SK-MEL-5 (cell line): ENCODE measurements at regions not wholly inside any gene's neighbourhood (a gene's known extent, or its start where the extent isn't known, plus 50 kb on each side); places are given as distances from the start of the nearest gene placed in this dataset.

Experiments
- DNase-seq: peaks from one replicate; pipeline ENCODE4 v3.0.0-alpha.2; 2016; ENCODE audit warnings: low read depth, low spot score
- in situ Hi-C: cut with HindIII; loops from 2 replicates; pipeline ENCODE4 v1.10.0; 2016; ENCODE audit warnings: low sequenced_read_pairs, high pct_unique_total_duplicates, low pct_unique_long_range_greater_than_20kb

GRCh38 chr17:12536021-12536420, 129.7 kb upstream of the MYOCD start:
- no peak for DNase-seq
- in situ Hi-C loops = no loop called here

GRCh38 chr17:12536472-12536871, 129.2 kb upstream of the MYOCD start:
- in situ Hi-C loops = no loop called here
- no peak for DNase-seq

- in situ Hi-C loops = no loop called here
- no peak for DNase-seq
Measured at GRCh38 chr17:12537436-12537835, 128.3 kb upstream of the MYOCD start.

DNA sequence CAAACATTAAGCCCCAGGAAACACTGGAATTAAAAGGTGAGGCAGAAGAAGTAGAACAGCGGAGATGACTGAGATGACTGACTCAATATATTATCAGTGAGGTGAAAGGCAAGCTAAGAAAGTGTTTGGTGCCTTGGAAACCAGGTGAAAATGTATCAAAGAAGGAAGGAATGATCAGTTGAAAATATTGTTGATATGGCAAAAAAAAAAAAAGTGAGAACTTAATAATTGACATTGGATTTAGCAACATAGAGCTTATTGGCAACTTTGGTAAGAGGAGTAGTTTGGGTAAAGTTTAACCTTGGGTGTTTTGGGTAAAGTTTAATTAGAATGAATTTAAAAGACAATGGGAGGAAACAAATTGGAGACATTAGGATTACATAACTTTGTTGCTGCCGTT, 127.7 kb upstream of the MYOCD start:
- DNase-seq = no peak
- in situ Hi-C loops = no loop called here

- peak; percentile 80 for DNase-seq
- in situ Hi-C loops = no loop called here
Measured at GRCh38 chr17:12545877-12546513, 119.7 kb upstream of the MYOCD start.

DNA sequence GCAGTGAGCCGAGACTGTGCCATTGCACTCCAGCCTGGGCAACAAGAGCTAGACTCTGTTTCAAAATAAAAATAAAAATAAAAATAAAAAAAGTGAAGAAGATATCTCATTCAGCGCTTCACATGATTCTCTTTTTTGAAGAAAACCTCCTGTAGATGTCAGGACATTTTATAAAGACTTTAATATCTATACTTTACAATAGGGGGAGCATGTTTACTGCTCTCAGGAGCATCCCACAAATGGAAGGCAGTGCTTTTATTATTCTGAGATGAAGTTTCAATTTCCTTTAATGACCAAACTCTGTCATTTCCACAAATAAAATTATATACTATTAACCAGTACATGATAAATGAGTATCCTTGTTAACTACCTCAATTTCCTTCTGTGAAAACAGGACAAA, 118.7 kb upstream of the MYOCD start:
- DNase-seq = no peak
- in situ Hi-C loops = no loop called here

DNA sequence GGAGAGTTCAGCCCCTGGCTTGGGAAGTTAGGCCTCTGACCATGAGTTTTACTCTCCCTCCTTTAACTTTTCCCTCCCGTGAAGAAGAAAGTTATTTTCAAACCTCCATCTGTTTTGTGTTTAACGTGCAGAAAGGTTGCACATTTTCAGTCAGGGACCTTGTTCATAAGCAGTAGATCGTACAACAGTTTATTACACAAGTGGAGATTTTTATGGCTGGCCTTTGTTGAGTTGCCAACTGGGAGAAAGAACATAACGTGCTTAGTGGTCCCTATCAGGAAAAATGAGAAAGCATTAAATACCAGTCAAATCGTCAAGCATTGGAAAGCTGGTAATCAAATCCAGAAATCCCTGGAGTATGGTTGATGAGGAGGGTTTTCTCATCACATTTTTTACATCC, 117.9 kb upstream of the MYOCD start:
- in situ Hi-C loops = no loop called here
- DNase-seq = no peak

GRCh38 chr17:12548558-12548957, 117.1 kb upstream of the MYOCD start:
- DNase-seq = no peak
- in situ Hi-C loops = no loop called here

DNA sequence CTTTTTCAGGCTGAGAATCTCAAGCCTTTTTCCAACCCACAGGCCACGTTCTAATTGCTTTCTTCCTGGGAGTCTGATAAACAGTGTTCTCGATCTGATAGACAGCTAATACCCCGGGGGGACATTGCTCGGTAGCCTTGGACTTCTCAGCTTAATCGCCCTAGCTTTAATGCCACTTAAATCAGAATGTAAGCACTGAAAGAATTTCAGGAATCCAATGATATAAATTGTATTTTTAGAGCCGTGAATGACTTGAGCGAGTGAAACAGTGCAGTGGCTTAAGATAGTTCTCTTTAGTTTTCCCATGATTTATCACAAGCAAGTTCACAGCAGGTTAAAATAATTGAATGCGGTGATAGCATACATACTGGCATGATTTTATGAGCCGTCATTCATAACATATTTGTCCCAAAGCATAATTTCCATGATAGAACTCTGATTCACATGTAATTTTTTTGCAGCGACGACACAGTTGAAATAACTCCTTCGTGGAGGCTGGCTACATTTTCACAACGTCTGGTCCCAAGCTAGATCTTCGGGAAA, 116.1 kb upstream of the MYOCD start:
- no peak for DNase-seq
- in situ Hi-C loops = no loop called here

GRCh38 chr17:12553625-12554024, 112.1 kb upstream of the MYOCD start:
- in situ Hi-C loops = no loop called here
- DNase-seq = no peak

DNA sequence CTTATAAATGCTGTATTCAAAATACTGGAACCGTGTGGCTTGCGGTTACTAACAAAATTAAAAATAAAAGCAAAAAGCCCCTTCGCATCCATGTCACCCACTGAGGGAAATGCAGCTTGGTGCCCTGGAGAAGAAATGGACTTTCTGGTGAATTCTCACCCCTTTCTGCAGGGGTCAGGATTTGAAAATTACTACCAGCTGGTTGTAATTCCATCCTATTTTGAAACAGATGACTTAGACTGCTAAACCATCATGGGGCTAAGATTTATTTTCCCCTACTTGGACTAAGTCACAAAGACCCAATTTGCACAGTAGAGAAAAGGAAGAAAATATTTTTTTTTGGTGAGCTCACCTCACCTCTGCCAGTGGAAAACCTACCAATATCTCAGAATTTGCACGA, 111.4 kb upstream of the MYOCD start:
- in situ Hi-C loops = no loop called here
- no peak for DNase-seq

- in situ Hi-C loops = no loop called here
- no peak for DNase-seq
Measured at GRCh38 chr17:12566291-12566690, 99.4 kb upstream of the MYOCD start.

DNA sequence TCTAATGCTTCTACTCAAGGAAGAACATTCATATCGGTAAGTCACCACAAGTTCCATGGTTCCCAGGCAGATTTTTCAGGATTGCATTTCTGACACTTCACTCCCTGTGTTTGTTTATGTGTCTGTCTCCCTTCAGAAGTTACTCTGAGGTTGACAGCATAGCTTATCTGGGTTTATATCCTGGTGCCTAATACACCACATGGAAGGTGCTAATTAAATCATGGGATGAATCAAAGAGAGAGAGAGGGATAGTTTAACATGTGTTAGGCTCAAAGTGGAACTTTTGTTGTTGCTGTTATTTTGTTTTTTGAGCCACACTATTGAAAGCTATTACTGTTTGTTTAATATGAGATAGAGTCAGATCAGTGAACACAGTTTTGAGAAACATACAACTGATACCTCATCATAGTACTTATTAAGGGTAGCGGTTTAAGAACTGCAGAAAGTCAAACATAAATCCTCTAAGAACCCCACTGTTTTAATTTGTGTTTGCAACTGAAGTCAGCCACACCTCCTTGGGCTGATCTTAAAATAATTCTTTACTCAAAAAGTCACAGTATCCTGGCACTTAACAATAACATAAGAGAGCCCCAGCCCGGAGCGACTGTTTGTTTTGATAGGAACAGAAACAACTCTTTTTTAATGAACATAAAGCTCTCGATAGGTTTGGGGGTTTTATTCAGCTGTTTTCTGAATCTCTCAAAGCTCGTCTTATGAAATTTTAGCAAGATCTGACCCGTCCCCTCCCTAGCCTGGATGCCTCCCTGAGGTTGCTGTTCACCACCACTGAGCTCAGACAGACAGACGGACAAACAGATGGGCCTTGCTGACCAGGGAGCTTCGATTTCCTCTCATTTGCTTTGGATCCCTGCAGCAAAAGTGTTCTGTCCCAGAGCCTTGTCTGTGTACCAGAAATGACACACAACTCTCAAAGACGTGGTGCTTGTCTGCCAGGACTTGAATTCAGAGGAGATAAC, 98.3 kb upstream of the MYOCD start:
- DNase-seq = no peak
- in situ Hi-C loops = no loop called here

DNA sequence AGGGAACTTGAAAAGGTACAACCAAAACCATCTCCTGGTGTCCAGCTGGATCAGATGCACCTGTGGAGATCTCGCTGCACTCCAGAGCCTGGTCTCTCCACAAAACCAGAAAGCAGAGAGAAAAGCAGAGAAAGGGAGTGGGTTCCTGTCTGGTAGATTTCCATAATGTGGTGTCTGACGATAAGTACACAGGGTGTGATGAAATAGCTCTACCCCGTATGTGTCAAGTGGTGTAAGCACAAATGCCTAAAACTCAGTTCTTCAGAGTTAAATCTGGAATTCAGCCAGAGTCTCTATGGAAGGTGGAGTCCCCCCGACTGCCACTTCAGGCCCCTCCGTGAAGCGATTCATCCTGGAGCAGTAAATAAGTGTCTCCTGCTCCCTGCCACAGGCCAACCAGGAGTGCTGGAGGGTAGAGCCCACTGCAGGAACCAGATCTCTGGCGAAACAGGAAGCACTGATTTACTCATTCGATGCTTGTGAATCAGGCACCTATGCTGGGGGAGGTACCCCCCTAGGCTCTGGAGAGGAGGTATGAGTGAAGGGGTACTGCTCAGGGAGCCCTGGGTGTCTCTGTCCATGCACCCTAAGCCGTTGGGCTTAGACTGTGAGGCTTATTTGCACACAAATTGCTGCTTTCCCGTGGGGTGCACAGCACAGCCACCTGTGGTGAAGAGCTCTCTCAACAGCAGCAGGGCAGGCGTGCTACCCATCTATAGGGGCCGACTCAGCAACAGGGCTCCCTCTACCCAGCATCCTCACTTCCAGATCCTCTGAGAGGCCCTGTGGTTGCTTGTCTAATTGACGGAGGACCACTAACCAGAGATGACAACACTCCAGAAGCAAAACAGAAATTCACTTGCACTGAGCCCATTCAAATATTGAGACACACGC, 97.1 kb upstream of the MYOCD start:
- in situ Hi-C loops = no loop called here

DNA sequence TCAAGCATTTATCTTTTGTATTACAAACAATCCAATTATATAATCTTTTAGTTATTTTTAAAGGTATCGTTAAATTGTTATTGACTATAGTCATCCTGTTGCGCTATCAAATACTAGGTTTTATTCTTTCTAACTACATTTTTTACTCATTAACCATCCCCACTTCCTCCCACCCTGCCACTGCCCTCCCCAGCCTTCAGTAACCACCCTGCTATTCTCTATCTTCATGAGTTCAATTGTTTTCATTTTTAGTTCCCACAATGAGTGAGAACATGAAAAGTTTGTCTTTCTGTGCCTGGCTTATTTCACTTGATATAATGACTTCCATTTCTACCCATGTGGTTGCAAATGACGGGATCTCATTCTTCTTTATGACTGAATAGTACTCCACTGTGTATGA, 94.1 kb upstream of the MYOCD start:
- in situ Hi-C loops = no loop called here
- no peak for DNase-seq

More for the DNA sequence above, 97.1 kb upstream of the MYOCD start:
- no peak for DNase-seq

DNA sequence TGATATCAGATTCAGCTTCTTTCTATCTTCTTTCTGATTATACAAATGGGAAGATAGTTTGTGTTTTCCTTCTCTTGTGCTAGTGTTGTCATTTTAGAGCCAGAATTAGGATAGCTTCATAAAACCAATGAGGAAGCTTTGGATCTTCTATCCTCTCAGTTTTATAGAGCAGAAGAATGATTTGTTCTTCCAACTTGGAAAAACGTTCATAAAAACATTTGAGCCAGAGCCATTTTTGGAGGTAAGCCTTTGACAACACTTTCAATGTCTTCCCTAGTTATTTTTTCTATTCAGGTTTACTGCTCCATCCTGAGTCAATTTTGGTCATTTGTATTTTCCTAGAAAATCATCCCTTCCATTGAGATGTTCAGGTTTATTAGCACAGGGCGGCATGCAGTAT, 91.2 kb upstream of the MYOCD start:
- no peak for DNase-seq
- in situ Hi-C loops = no loop called here

DNA sequence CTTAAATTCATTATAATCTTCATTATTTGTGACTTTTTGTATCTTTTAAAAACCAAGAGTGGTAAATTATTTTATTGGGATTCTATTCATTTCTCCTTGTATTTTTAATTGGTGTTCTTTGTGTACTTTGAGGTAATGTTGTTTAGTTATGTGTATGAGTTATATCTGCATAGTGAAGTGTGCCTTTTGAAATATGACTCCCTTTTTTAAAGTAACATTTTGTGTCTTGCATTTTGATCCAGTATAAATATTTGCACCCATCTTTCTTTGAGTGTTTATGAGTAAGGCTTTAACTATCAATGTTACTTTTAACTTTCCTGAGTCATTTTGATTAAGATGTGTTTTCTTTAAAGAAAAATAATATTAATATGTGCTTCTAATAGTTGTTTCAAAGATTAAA, 90.0 kb upstream of the MYOCD start:
- DNase-seq = no peak

GRCh38 chr17:12579288-12579687, 86.4 kb upstream of the MYOCD start:
- DNase-seq = no peak
- in situ Hi-C loops = no loop called here

More for the DNA sequence above, 90.0 kb upstream of the MYOCD start:
- in situ Hi-C loops = no loop called here
